AG09309 (cell line): ENCODE measurements at regions not wholly inside any gene's neighbourhood (a gene's known extent, or its start where the extent isn't known, plus 50 kb on each side); places are given as distances from the start of the nearest gene placed in this dataset.

Source experiments
- DNase-seq: peaks from one replicate; pipeline ENCODE4 v3.0.0-alpha.2; 2010; ENCODE audit warnings: low read depth
- H3K4me3 ChIP-seq: 2 replicates; pipeline ENCODE4 v1.5.1; 2011; ENCODE audit warnings: mild to moderate bottlenecking, low read depth, low read length, moderate library complexity; ENCODE audit not compliant: control insufficient read depth
- CTCF ChIP-seq: IDR thresholded peaks from 2 replicates; pipeline ENCODE4 v1.5.1; 2011; ENCODE audit warnings: mild to moderate bottlenecking, low read depth, low read length, inconsistent platforms; ENCODE audit not compliant: insufficient read depth, control insufficient read depth; ENCODE audit errors: missing control alignments

- no peak overlapping the region for H3K4me3 ChIP-seq
- no peak for DNase-seq
- no peak for TF ChIP-seq CTCF
Observed at GRCh38 chr2:221189431-221190067, 382.6 kb downstream of the EPHA4 start.

DNA sequence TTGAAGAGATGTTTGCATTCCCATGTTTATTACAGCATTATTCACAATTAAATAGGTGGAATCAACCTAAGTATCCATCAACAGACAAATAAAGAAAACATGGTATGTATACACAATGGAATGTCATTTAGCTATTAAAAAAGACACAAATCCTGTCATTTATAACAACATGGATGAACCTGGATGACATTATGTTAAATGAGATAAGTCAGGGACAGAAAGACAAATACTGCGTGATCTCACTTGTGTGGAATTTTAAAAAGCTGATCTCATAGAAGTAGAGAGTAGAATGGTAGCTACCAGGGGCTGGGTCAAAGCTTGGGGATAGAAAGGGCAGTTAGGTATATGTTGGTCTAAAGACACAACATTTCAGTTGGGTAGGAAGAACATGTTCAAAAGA is 376.3 kb downstream of the EPHA4 start:
- DNase-seq = no peak
- TF ChIP-seq CTCF = no peak
- H3K4me3 ChIP-seq = no peak overlapping the region

- DNase-seq = no peak
- no peak overlapping the region for H3K4me3 ChIP-seq
- no peak for TF ChIP-seq CTCF
Observed at GRCh38 chr2:221197225-221197856, 374.8 kb downstream of the EPHA4 start.

DNA sequence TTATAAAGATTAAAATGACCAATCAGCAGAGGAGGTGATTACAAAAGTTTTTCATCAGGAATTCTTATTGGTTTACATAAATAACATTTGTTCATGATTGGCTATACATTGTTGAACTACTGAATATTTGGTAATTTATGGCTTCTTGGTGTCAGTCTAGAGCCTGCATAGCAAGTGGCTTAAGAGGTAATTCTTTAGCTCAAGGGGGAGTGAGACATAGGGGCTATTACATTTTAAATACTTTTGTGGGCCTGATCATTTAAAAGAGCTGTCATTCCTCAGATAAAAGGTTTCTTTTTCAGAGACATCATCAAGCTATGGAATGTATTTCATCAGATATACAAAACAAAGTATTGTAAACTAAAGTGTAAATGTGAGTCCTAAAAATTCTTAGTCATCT is 373.8 kb downstream of the EPHA4 start:
- no peak for TF ChIP-seq CTCF
- DNase-seq = no peak
- H3K4me3 ChIP-seq = no peak overlapping the region

GRCh38 chr2:221200184-221200839 is 371.8 kb downstream of the EPHA4 start:
- TF ChIP-seq CTCF = no peak
- H3K4me3 ChIP-seq = no peak overlapping the region
- DNase-seq = no peak

DNA sequence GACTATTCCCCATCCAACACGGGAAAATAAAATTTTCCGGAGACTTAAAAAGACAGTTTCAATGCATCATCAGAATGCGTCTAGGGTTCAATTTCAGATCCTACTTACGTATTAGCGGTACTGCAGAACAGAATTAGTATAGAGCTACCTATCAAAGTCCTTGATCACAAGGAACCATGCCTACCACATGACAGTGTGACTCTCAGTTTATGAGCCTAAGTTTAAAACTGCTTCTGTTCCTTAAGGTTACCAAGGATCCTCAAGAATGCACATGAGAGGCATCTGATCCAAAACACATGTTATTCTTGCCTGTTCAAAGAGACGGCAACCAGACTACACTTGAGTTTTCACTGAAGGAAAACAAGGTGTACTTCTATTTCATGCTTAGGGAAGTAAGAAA is 369.7 kb downstream of the EPHA4 start:
- no peak for DNase-seq
- no peak for TF ChIP-seq CTCF
- H3K4me3 ChIP-seq = no peak overlapping the region
